ENCODE measurements at regions not wholly inside any gene's neighbourhood (a gene's known extent, or its start where the extent isn't known, plus 50 kb on each side); places are given as distances from the start of the nearest gene placed in this dataset.

- H3K4me1 ChIP-seq (ENCODE audit: control insufficient read depth in 1 of 2, insufficient read depth in 2 of 2, low read length in 2 of 2), result no peaks in the 10 kb centered on the region
- Mint-ChIP-seq H3K4me3 (no peak overlapping the region), H3K9me3 (peaks cover 2 to 19% (median 13%) of the 10 kb centered on the region in 7 donors), H3K36me3 (no peaks in the 10 kb centered on the region), H3K27me3 (ENCODE audit: low read depth in 3 of 3) (peaks cover 0 to 4% (median 0%) of the 10 kb centered on the region in 3 donors), H3K27ac (no peak overlapping the region), H3K4me1 (no peaks in the 10 kb centered on the region)
- H4K20me1 ChIP-seq (ENCODE audit: insufficient read depth, low read length), result no peaks in the 10 kb centered on the region
- H3K27me3 ChIP-seq (ENCODE audit: control insufficient read depth in 2 of 2, insufficient read depth in 2 of 2, low read length in 2 of 2), result no peaks in the 10 kb centered on the region
- H3K4me2 ChIP-seq (replicated peaks; ENCODE audit: extremely low read depth, low read length, poor library complexity, severe bottlenecking), result no peak overlapping the region
- no peak overlapping the region for H3K4me3 ChIP-seq (replicated peaks in 1 of 3; ENCODE audit: low read depth in 2 of 3, low read length in 3 of 3)
- DNase-seq, result no peak
- no peaks in the 10 kb centered on the region for H3K36me3 ChIP-seq (replicated peaks in 1 of 2; ENCODE audit: control insufficient read depth in 1 of 2, insufficient read depth in 2 of 2, low read length in 2 of 2)
- no peaks in the 10 kb centered on the region for H3K79me2 ChIP-seq (ENCODE audit: insufficient read depth, low read length)
- peaks cover 13 to 14% of the 10 kb centered on the region in 2 donors for H3K9me3 ChIP-seq (replicated peaks in 1 of 2; ENCODE audit: control insufficient read depth in 1 of 2, insufficient read depth in 1 of 2, low read length in 2 of 2)
- no peak for TF ChIP-seq CTCF (IDR thresholded peaks at IDR 0.05)
- no peak overlapping the region for H3K27ac ChIP-seq (ENCODE audit: low read depth in 1 of 2, low read length in 2 of 2)
- 95% methylated on average over 4 of the region's 5 CpGs for WGBS (ENCODE audit: insufficient coverage)
- intact Hi-C loops (cut with micrococcal nuclease), result no loop called here
- no peak overlapping the region for H3K9ac ChIP-seq (ENCODE audit: insufficient read depth, low read length, poor library complexity, severe bottlenecking)
- no peak overlapping the region for H2AFZ ChIP-seq (ENCODE audit: insufficient read depth, low read depth, low read length, poor library complexity, severe bottlenecking)
Observed at GRCh38 chr12:30146561-30146960, 362.8 kb upstream of the TMTC1 start.

- H3K27ac ChIP-seq (ENCODE audit: low read depth in 1 of 2, low read length in 2 of 2), result no peak overlapping the region
- Mint-ChIP-seq H3K36me3 (no peaks in the 10 kb centered on the region), H3K4me1 (no peaks in the 10 kb centered on the region), H3K4me3 (no peak overlapping the region), H3K27ac (no peak overlapping the region), H3K9me3 (peaks cover 2 to 16% (median 10%) of the 10 kb centered on the region in 7 donors), H3K27me3 (ENCODE audit: low read depth in 3 of 3) (peaks cover 0 to 4% (median 0%) of the 10 kb centered on the region in 3 donors)
- H3K4me1 ChIP-seq (ENCODE audit: control insufficient read depth in 1 of 2, insufficient read depth in 2 of 2, low read length in 2 of 2), result no peaks in the 10 kb centered on the region
- TF ChIP-seq CTCF (IDR thresholded peaks at IDR 0.05), result no peak
- H4K20me1 ChIP-seq (ENCODE audit: insufficient read depth, low read length), result no peaks in the 10 kb centered on the region
- intact Hi-C loops (cut with micrococcal nuclease), result no loop called here
- WGBS (ENCODE audit: insufficient coverage), result 67% methylated on average over 1 of the region's 1 CpG
- H3K27me3 ChIP-seq (ENCODE audit: control insufficient read depth in 2 of 2, insufficient read depth in 2 of 2, low read length in 2 of 2), result no peaks in the 10 kb centered on the region
- H3K9me3 ChIP-seq (replicated peaks in 1 of 2; ENCODE audit: control insufficient read depth in 1 of 2, insufficient read depth in 1 of 2, low read length in 2 of 2), result peaks cover 8 to 14% of the 10 kb centered on the region in 2 donors
- no peak overlapping the region for H2AFZ ChIP-seq (ENCODE audit: insufficient read depth, low read depth, low read length, poor library complexity, severe bottlenecking)
- H3K79me2 ChIP-seq (ENCODE audit: insufficient read depth, low read length), result no peaks in the 10 kb centered on the region
- H3K36me3 ChIP-seq (replicated peaks in 1 of 2; ENCODE audit: control insufficient read depth in 1 of 2, insufficient read depth in 2 of 2, low read length in 2 of 2), result no peaks in the 10 kb centered on the region
- DNase-seq, result no peak
- H3K4me2 ChIP-seq (replicated peaks; ENCODE audit: extremely low read depth, low read length, poor library complexity, severe bottlenecking), result no peak overlapping the region
- no peak overlapping the region for H3K9ac ChIP-seq (ENCODE audit: insufficient read depth, low read length, poor library complexity, severe bottlenecking)
- no peak overlapping the region for H3K4me3 ChIP-seq (replicated peaks in 1 of 3; ENCODE audit: low read depth in 2 of 3, low read length in 3 of 3)
Observed at GRCh38 chr12:30145684-30146032, 361.9 kb upstream of the TMTC1 start.
